Stimulated activated CD4-positive, alpha-beta T cell treated with anti-CD3 and anti-CD28 coated beads, Interleukin-4, amount 100 ng/mL, for 4 hours (primary cell): ENCODE measurements at regions not wholly inside any gene's neighbourhood (a gene's known extent, or its start where the extent isn't known, plus 50 kb on each side); places are given as distances from the start of the nearest gene placed in this dataset.
"Not testable (repeated sequence)": the region's sequence is repeated elsewhere in the genome, so short reads cannot be mapped to it uniquely, and the experiment has no call there.

Experiments
- DNase-seq, 2 experiments: peaks; one replicate each; pipeline ENCODE4 v3.0.0-alpha.2; 2020

GRCh38 chr5:106510321-106510720 is 1160.4 kb downstream of the EFNA5 start:
- DNase-seq: no peak

DNA sequence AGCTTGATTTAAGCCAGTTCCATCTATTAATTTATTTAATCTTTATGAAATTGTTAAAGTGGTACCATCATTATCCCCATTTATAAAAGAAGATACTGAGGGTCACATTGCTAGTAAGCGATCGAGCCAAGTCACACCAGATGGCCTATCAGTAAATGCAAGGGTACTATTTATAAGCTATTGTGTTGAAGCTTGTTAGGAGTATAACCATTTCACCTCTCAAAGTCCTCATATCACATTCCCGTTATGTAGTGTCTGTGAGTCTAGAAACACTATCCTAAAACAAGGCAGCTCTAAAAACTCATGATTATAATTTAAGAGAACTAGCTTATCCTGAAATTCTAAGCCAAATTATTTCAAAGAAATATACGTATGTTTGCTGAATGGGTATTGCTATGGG is 1161.8 kb downstream of the EFNA5 start:
- no peak for DNase-seq

- DNase-seq: no peak
Measured at GRCh38 chr5:106493910-106494309, 1176.8 kb downstream of the EFNA5 start.

DNA sequence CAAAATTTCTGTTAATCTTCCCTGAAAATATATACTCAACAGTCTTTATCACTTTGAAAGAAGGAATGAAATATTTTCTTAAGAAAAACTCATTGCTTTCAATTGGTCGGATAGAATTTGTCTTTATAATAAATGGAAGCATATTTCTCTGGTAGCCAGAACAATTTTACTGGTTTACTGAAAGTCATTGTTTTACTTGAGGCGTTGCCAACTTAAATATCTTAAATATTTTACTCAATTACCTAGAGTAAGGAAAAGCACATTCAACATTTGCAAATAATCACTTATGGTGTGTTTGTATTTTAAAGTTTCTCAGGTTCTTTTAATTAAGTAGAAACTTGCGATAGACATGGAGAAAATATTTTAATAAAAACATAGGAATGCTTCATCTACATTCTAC is 1181.7 kb downstream of the EFNA5 start:
- no peak for DNase-seq

- DNase-seq: no peak
Measured at GRCh38 chr5:106488407-106488806, 1182.3 kb downstream of the EFNA5 start.

- DNase-seq: no peak
Measured at GRCh38 chr5:106481374-106481773, 1189.4 kb downstream of the EFNA5 start.

DNA sequence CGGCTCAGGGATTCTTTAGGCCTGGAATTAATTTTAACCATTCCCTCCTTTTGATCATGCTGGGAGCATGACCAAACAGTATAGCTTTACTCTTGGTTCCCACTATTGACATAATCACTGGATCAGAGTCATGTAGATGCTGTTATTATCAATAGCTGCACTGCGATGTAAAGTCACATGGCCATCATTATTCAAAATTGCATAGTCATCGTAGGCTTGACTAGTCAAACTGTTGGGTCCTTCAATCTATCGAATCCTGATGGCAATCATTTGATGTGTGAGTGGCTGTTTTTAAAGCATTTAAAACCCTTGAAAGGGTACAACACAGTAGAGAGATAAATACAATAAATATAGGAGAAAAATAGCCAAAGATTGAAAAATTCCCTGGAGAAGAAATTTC is 1194.1 kb downstream of the EFNA5 start:
- DNase-seq: no peak

DNA sequence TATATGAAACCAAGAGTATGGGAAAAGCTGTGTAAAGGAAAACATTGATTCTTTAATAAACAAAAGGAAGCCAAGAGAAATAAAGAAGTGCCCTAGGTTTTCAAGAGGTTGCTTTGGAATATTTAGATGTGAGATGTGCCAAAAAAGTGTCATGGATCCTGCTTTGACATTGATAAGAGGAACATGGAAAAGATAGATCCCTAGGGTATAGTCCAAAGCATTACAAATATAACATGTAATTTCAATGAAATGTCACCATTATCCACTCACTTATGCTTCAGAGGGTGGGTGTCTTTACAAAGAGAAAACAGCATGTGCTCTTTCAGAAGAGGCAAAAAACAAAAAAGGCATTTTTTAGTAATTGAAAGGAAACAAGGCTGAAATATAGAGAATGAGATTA is 1196.7 kb downstream of the EFNA5 start:
- DNase-seq: no peak

DNA sequence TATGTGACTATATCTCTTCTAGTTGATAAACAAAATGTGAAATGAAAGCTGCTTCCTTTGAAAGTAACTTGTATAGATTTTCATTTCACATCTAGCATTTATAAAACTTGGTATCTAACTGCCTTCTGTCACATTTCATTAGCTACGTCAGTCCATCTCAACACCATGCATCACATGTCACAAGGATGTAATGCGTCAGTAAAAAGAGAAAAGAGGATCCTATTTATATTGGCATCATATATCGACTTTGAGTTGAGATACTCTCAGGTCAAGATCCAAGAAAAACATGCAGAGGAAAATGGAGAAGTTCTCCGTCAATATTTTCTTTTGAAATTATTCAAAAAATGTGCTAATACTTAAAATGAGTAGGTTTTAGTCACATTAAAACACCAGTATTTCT is 1211.2 kb downstream of the EFNA5 start:
- no peak for DNase-seq

DNA sequence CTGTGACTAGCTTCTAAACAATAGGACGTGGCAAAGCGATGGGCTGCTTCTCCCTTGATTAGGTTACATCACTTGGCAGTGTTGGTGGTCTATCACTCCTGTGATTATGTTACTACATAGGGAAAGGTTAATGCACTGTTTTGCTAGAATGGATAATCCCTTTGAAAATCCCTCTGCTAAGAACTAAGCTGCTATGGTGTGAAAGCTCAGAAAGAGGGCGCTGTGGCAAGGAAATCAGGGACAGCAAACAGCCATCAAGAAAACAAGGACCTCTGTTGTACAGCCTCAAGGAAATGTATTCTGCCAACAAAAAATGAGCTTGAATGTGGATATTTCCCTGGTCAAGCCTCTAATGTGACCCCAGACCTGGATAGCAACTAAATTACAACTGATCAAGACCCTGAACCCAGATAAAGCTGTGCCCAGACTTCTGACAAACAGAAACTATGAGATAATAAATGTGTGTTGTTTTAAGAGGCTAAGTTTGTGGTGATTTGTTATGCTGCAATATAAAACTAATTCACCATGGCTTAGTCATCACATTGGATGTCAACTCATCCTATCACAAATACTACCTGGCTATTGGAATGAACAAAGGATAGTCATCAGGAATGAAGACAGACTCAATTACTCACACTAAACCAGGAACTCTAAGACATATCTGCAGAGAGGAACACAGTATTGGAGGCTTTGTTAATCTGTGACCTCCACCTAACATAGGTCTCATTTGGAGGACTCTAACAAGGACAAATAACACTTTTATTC is 1215.9 kb downstream of the EFNA5 start:
- DNase-seq: no peak

DNA sequence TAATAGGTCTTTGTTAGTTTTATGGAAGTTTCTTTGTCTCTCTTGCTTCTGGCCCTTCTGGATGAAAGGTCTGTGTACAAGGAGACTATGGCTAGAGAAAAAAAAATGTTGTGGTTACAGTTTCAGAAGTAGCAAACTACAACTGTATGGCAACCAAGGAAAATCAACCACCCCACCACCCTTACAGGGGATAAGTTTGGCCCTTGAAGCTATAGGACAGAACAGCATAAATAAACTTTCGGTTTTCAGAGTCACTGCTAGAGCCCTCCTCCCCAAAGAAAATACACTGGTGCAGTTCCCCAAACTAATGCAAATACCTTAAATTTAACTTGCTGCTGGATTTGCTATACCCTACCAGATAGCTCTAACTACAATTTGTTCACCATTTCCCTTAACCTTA is 1216.7 kb downstream of the EFNA5 start:
- no peak for DNase-seq

DNA sequence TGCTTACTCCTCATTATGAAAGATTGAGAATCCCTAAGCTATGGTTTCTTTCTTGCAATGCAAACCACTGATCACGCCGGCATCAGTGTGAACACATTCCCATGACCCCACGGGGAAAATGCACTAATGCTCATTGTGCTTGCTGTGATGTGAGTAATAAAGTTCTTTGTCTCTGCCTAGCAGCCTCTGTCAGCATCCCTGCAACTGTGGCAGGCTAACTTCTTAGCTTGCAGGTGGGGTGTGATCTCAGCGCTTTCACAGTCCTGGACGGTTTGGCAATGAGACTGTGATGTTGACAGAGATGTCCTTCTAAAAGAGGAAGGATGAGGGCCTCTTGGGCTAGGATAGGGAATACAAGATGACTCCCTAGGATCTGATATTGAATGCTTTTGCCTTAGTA is 1218.7 kb downstream of the EFNA5 start:
- no peak for DNase-seq

DNA sequence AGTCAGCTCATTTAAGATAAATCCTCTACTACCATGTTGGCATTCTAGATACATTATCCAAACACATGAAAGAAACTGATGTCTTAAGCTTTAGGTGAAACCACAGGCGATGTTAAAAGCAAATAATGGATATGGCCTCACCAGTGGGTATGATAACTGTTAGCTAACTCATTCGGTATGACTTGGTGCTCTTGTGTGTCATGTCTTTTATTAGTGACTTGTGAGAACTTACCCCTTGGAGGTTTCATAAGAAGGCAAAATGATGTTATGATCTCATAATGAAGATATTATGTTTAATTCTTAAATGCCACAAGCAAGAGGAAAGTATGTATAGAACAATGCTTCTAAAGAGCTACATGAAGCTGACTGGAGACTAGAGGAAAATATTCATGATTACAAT is 1227.0 kb downstream of the EFNA5 start:
- DNase-seq: no peak

DNA sequence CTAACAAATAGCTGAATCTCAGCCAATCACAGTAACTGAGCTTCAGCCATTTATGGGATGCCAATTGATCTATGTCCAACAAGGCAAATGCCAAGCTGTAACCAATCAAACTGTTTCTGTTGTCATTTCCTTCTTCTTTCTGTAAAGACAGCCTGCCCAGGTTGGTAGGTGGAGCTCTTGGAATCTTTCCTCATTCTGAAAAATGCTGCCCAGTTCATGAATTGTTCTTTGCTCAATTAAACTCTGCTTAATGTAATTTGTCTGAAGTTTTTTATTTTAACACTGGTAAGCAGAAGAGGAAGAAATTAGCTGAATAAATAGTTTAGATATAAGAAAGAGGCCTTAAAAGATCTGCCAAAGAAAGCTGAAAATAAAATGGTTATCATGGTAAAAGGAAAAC is 1235.6 kb downstream of the EFNA5 start:
- no peak for DNase-seq

GRCh38 chr5:106430733-106431132 is 1240.0 kb downstream of the EFNA5 start:
- not testable (repeated sequence) for DNase-seq

- DNase-seq: no peak
Measured at GRCh38 chr5:106423109-106423897, 1247.4 kb downstream of the EFNA5 start.

- DNase-seq: no peak
Measured at GRCh38 chr5:106420102-106420501, 1250.6 kb downstream of the EFNA5 start.

- DNase-seq: no peak
Measured at GRCh38 chr5:106418196-106418595, 1252.5 kb downstream of the EFNA5 start.

- DNase-seq: no peak
Measured at GRCh38 chr5:106417566-106417965, 1253.2 kb downstream of the EFNA5 start.

DNA sequence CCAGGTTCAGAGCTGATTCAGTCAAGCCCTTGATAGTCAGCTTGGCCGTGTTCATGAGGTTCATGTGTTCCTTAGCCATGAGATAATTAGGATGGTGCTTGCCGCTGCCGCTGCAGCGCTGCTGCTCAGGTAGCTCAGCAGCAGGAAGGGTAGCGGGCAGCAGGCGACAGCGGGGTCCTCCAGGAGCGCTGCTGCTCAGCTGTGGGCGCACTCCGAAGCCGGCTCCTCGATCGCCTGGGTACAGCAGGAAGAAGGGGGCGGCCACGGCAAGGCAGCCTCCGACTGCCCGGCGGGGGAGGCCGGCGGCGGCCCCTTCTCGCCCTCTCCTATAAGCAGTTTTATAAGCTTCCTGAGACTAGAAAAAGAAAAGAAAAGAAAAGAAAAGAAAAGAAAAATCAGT is 1253.6 kb downstream of the EFNA5 start:
- DNase-seq: no peak

DNA sequence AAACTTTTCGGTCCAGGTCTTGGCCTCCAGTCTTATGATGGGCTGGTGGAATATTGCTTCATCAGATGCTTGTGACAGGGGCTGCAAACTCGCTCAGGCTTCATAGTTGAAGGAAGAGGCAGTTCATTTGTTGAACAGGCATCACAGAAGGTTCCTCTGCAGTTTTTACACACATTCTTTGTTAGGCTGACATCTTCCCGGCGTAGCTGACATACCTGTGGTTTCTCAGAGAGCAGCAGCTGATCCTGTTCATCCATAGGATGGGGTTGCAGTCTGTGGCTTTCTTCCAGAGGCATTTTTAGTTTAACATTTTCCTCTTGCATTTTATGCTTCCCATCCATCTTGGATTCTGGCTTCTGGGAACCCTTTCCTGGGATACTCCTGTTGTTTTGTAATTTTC is 1255.2 kb downstream of the EFNA5 start:
- DNase-seq: no peak

DNA sequence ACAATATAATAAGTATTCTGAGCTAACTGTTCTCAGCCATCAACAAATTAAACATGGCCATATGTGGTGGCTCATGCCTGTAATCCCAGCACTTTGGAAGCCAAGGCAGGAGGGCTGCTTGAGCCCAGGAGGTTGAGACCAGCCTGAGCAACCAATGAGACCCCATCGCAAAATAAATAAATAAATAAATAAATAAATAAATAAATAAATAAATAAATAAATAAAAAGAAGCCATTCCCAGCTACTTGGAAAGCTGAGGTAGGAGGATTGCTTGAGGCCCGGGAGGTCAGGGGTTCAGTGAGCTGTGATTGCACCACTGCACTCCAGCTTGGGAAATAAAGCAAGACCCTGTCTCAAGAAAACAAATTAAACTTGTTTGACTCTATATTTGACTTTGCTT is 1256.4 kb downstream of the EFNA5 start:
- DNase-seq: no peak

- no peak for DNase-seq
Measured at GRCh38 chr5:106412606-106413005, 1258.1 kb downstream of the EFNA5 start.

- DNase-seq: no peak
Measured at GRCh38 chr5:106408570-106408969, 1262.2 kb downstream of the EFNA5 start.

DNA sequence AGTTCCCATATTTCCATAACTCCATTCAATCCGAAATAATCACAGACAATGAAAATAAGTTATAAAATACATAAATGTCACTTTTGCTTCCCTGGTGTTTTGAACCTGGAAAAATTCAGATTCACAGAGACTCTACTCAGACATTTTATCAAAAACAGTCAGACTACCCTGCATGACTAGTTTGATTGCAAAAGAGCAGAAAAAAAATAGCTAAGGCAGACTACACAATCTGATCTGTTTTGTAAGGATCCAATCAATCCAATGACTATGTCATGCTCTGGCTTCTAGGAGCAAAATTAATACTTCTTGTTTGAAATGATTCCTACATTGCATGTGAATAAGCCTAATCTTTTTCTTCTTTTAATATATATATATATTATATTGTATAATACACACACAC is 1262.6 kb downstream of the EFNA5 start:
- DNase-seq: no peak
